ENCODE measurements at regions not wholly inside any gene's neighbourhood (a gene's known extent, or its start where the extent isn't known, plus 50 kb on each side); places are given as distances from the start of the nearest gene placed in this dataset.

- Mint-ChIP-seq H3K27me3 (no peaks in the 10 kb centered on the region), H3K4me3 (no peak overlapping the region), H3K4me1 (no peaks in the 10 kb centered on the region), H3K36me3 (no peaks in the 10 kb centered on the region), H3K9me3 (peaks cover 0 to 5% (median 0%) of the 10 kb centered on the region in 7 donors), H3K27ac (no peak overlapping the region)
- DNase-seq (no peak), ATAC-seq (ENCODE audit: low read depth in 2 of 2) (no peak)
Measured at GRCh38 chr14:84694161-84694560, 835.8 kb upstream of the FLRT2 start.

GRCh38 chr14:84704601-84705000 is 825.3 kb upstream of the FLRT2 start:
- H3K4me3 Mint-ChIP-seq, result no peak overlapping the region
- DNase-seq (no peak), ATAC-seq (ENCODE audit: low read depth in 2 of 2) (no peak)
- H3K27me3 Mint-ChIP-seq, result no peaks in the 10 kb centered on the region
- peaks cover 0 to 15% (median 1%) of the 10 kb centered on the region in 7 donors for H3K9me3 Mint-ChIP-seq
- no peaks in the 10 kb centered on the region for H3K36me3 Mint-ChIP-seq
- H3K4me1 Mint-ChIP-seq, result no peaks in the 10 kb centered on the region
- H3K27ac Mint-ChIP-seq, result no peak overlapping the region

GRCh38 chr14:84707830-84708229 is 822.1 kb upstream of the FLRT2 start:
- Mint-ChIP-seq H3K36me3 (peaks cover 0 to 8% of the 10 kb centered on the region in 2 donors), H3K27me3 (no peaks in the 10 kb centered on the region), H3K9me3 (peaks cover 0 to 19% (median 4%) of the 10 kb centered on the region in 7 donors), H3K4me1 (no peaks in the 10 kb centered on the region), H3K27ac (no peak overlapping the region), H3K4me3 (no peak overlapping the region)
- DNase-seq, result no peak
- no peak for ATAC-seq (ENCODE audit: low read depth in 2 of 2)

DNA sequence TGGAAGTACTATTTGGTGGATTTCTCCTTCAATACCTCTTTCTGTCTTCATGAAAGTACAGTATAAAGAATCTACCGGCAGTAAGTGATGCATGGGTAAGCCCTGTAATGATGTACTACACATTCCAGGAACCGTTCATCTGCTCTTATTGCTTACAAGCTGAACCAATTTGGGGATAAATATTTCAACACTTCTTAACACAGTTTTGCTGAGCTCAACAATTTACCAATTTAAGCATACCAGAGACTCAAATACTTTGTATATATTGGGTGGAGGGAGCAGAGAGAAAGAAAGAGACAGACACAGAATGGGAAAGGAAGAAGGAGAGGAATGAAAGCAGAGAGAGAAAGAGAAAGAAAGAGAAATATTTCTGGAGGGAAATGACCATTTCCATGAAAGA is 821.1 kb upstream of the FLRT2 start:
- Mint-ChIP-seq H3K36me3 (peaks cover 0 to 8% of the 10 kb centered on the region in 2 donors), H3K27ac (no peak overlapping the region), H3K9me3 (peaks cover 0 to 19% (median 4%) of the 10 kb centered on the region in 7 donors), H3K4me3 (no peak overlapping the region), H3K27me3 (no peaks in the 10 kb centered on the region), H3K4me1 (no peaks in the 10 kb centered on the region)
- DNase-seq, result no peak
- no peak for ATAC-seq (ENCODE audit: low read depth in 2 of 2)

DNA sequence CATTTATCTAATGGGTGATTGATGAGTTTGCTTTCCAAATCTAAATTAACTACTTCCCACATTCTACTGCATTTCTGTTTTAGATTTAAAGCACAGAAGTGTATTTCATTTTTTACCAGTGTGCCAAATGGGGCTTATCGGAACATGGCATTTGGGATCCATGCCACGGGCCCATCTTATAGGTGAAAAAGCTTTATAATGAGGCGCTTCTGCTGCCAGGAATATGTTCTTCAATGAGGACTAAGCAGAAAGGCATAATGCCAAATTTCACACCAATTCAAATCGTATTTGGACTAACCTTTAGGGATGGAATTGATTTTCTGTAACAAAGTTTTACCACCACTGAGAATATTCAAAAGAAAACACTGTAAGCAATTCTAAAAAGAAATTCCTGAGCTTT is 803.5 kb upstream of the FLRT2 start:
- Mint-ChIP-seq H3K4me1 (no peaks in the 10 kb centered on the region), H3K27me3 (no peaks in the 10 kb centered on the region), H3K27ac (no peak overlapping the region), H3K36me3 (no peaks in the 10 kb centered on the region), H3K4me3 (no peak overlapping the region), H3K9me3 (peaks cover under 1 to 17% (median 12%) of the 10 kb centered on the region in 7 donors)
- ATAC-seq (ENCODE audit: low read depth in 2 of 2), result no peak
- DNase-seq, result no peak

DNA sequence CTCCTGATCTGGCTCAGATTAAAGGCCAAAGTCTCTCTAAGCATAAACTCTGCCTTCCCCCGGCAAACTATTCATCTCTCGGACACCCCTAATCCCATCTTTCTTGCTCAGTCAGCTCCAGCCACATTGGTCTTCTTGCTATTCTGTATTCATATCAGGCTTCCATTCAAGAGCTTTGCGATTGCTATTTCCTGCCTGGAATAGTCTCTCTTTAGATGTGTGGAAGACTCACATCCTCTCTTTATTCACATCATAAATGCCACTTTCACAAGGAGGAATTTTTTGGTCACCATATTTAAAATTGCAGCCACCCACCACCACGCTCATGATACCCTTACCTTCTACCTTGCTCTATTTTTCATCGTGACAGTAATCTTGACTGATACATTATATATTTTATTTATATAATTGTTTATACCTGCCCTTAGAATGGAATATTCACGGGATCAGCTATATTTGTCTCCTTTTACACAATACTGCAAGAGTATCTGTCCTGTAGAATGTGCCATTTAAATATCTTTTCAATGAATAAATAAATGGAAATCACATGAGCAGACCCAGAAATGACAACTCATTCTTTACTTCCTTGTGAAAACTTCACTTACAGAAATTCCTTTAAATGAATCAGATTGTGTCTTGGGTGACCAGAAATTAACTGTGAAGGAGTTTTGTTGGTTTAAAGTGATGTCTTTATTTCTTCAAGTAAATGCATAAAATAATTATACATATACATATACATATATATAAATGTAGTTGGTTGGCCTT is 780.6 kb upstream of the FLRT2 start:
- H3K4me1 Mint-ChIP-seq, result no peaks in the 10 kb centered on the region
- no peak overlapping the region for H3K27ac Mint-ChIP-seq
- no peaks in the 10 kb centered on the region for H3K36me3 Mint-ChIP-seq
- no peaks in the 10 kb centered on the region for H3K27me3 Mint-ChIP-seq
- ATAC-seq (ENCODE audit: low read depth in 2 of 2) (no peak), DNase-seq (no peak)
- peaks cover 0 to 18% (median 5%) of the 10 kb centered on the region in 7 donors for H3K9me3 Mint-ChIP-seq
- H3K4me3 Mint-ChIP-seq, result no peak overlapping the region

DNA sequence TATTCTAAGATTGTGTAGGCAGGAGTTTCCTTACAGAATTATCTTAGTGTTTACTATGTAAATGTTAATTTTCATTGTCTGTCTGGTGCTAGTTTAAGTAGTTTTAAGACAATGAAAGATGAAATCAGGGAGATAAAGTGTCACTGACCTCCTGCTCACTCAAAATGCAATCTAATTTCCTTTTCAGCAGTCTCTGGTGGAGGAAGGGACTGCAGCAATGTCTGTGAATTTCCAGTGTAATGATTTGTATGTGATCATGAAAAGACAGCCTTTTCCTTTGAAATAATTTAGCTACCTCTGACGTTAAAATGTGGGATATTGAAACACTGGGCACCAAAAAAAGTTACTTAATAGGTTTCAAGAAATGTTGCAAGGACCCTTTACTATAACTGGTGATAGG is 779.7 kb upstream of the FLRT2 start:
- H3K4me3 Mint-ChIP-seq, result no peak overlapping the region
- no peaks in the 10 kb centered on the region for H3K4me1 Mint-ChIP-seq
- H3K27ac Mint-ChIP-seq, result no peak overlapping the region
- ATAC-seq (ENCODE audit: low read depth in 2 of 2) (no peak), DNase-seq (no peak)
- peaks cover 2 to 18% (median 5%) of the 10 kb centered on the region in 7 donors for H3K9me3 Mint-ChIP-seq
- H3K36me3 Mint-ChIP-seq, result no peaks in the 10 kb centered on the region
- H3K27me3 Mint-ChIP-seq, result no peaks in the 10 kb centered on the region

- ATAC-seq (ENCODE audit: low read depth in 2 of 2), result no peak
- no peaks in the 10 kb centered on the region for H3K4me1 Mint-ChIP-seq
- H3K27ac Mint-ChIP-seq, result no peak overlapping the region
- no peaks in the 10 kb centered on the region for H3K36me3 Mint-ChIP-seq
- H3K4me3 Mint-ChIP-seq, result no peak overlapping the region
- peaks cover 2 to 18% (median 6%) of the 10 kb centered on the region in 7 donors for H3K9me3 Mint-ChIP-seq
- H3K27me3 Mint-ChIP-seq, result no peaks in the 10 kb centered on the region
- DNase-seq, result no peak
Measured at GRCh38 chr14:84750763-84751554, 779.0 kb upstream of the FLRT2 start.

DNA sequence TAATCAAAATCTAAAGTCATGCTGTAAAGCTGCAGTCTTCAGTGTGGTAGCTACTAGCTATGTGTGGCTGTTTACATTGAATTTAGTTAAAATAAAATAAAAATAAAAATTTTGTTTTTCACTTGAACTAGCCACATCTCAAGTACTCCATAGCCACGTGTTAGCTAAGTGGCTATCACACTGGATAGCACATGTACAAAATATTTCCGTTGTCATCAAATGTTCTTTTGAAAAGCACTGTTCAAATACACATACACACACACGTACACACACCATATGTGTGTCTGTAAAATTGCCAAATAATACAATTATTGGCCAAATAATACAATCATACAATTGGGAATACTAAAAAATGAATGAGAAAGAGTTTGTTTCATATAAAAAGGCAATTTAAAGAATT is 778.2 kb upstream of the FLRT2 start:
- Mint-ChIP-seq H3K27ac (no peak overlapping the region), H3K9me3 (peaks cover 2 to 18% (median 6%) of the 10 kb centered on the region in 7 donors), H3K27me3 (no peaks in the 10 kb centered on the region), H3K4me3 (no peak overlapping the region), H3K4me1 (no peaks in the 10 kb centered on the region), H3K36me3 (no peaks in the 10 kb centered on the region)
- DNase-seq (no peak), ATAC-seq (ENCODE audit: low read depth in 2 of 2) (no peak)

DNA sequence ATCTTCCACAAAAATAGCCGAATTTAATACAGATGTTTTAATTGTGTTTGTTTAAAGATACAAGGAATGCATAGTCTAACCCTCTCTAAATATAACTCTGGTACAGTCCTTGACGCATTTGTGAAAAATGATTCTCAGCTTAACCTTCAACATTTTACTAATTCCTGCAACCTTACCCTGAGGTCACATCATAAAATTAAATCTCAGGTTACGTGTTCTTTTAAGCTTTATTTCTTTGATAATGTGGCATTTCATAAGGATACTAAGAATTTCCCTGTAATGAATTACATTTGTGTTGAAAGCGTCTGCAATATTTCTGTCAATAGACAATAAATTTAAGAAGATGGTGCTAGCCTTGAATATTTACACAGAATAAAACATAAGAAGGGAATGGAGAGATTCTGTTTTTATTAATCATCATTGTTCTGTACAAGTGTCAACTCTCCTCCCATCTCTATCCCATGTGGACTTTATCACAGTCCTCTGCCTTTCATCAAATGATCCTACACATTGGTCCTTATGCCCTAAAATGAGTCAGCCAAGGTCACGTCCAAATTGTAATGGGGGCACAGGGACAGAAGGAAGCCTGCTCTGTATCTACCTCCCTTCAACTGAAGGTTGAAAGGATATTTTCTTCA is 769.3 kb upstream of the FLRT2 start:
- H3K4me3 Mint-ChIP-seq, result no peak overlapping the region
- no peak for DNase-seq
- H3K9me3 Mint-ChIP-seq, result peaks cover 7 to 26% (median 10%) of the 10 kb centered on the region in 7 donors
- no peaks in the 10 kb centered on the region for H3K4me1 Mint-ChIP-seq
- H3K36me3 Mint-ChIP-seq, result no peaks in the 10 kb centered on the region
- no peak overlapping the region for H3K27ac Mint-ChIP-seq
- ATAC-seq (ENCODE audit: low read depth in 2 of 2), result no peak
- H3K27me3 Mint-ChIP-seq, result no peaks in the 10 kb centered on the region

GRCh38 chr14:84767434-84767833 is 762.5 kb upstream of the FLRT2 start:
- ATAC-seq (ENCODE audit: low read depth in 2 of 2), result no peak
- H3K36me3 Mint-ChIP-seq, result no peaks in the 10 kb centered on the region
- H3K27ac Mint-ChIP-seq, result peak overlapping the region in 1 of 6 donors; percentile 30
- H3K4me1 Mint-ChIP-seq, result no peaks in the 10 kb centered on the region
- H3K27me3 Mint-ChIP-seq, result no peaks in the 10 kb centered on the region
- no peak for DNase-seq
- no peak overlapping the region for H3K4me3 Mint-ChIP-seq
- peaks cover 6 to 29% (median 15%) of the 10 kb centered on the region in 7 donors for H3K9me3 Mint-ChIP-seq

GRCh38 chr14:84770030-84770429 is 759.9 kb upstream of the FLRT2 start:
- no peaks in the 10 kb centered on the region for H3K27me3 Mint-ChIP-seq
- H3K4me3 Mint-ChIP-seq, result no peak overlapping the region
- H3K4me1 Mint-ChIP-seq, result no peaks in the 10 kb centered on the region
- DNase-seq (no peak), ATAC-seq (ENCODE audit: low read depth in 2 of 2) (no peak)
- no peaks in the 10 kb centered on the region for H3K36me3 Mint-ChIP-seq
- no peak overlapping the region for H3K27ac Mint-ChIP-seq
- H3K9me3 Mint-ChIP-seq, result peaks cover 0 to 36% (median 10%) of the 10 kb centered on the region in 7 donors

DNA sequence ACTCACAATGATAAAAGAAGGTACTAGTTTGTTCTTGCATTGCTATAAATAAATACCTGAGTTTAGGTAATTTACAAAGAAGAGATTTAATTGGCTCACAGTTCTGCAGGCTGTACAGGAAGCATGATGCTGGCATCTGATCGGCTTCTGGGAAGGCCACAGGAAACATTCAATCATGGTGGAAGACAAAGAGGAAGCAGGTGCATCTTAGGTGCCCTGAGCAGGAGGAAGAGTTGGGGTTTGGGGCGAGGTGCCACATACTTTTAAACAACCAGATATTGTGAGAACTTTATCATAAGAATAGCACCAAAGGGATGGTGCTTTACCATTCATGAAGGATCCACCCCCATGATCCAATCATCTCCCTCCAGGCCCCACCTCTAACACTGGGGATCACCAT is 752.6 kb upstream of the FLRT2 start:
- Mint-ChIP-seq H3K36me3 (no peaks in the 10 kb centered on the region), H3K27ac (no peak overlapping the region), H3K9me3 (peaks cover 6 to 22% (median 8%) of the 10 kb centered on the region in 7 donors), H3K27me3 (no peaks in the 10 kb centered on the region), H3K4me3 (no peak overlapping the region), H3K4me1 (no peaks in the 10 kb centered on the region)
- ATAC-seq (ENCODE audit: low read depth in 2 of 2) (no peak), DNase-seq (no peak)

- no peak for ATAC-seq (ENCODE audit: low read depth in 2 of 2)
- H3K9me3 Mint-ChIP-seq, result peaks cover 0 to 9% (median 5%) of the 10 kb centered on the region in 7 donors
- no peaks in the 10 kb centered on the region for H3K27me3 Mint-ChIP-seq
- H3K36me3 Mint-ChIP-seq, result no peaks in the 10 kb centered on the region
- H3K4me1 Mint-ChIP-seq, result no peaks in the 10 kb centered on the region
- DNase-seq, result no peak
- H3K4me3 Mint-ChIP-seq, result no peak overlapping the region
- no peak overlapping the region for H3K27ac Mint-ChIP-seq
Measured at GRCh38 chr14:84782902-84783301, 747.0 kb upstream of the FLRT2 start.
